Natural killer cell (primary cell): ENCODE measurements at regions not wholly inside any gene's neighbourhood (a gene's known extent, or its start where the extent isn't known, plus 50 kb on each side); places are given as distances from the start of the nearest gene placed in this dataset.

ENCODE experiments used
- ATAC-seq, 3 donors: fragments of 150-1000 bp in 2 of 3; fragments of 200-7000 bp in 1 of 3; cut with Tn5 transposase; 1 replicate in 1 of 3; 2 replicates in 2 of 3; pipeline ENCODE4 v1.10.0; 2021; ENCODE audit warnings: mild to moderate bottlenecking in 2 of 3, moderate library complexity in 2 of 3
- DNase-seq, 2 donors: peaks; one replicate each; pipeline versions ENCODE4 v3.0.0 to v3.0.0-alpha.2; 2013 to 2021; ENCODE audit warnings: mixed read lengths in 1 of 2
- H3K27ac ChIP-seq: one replicate; pipeline ENCODE4 v1.5.1; 2013; ENCODE audit warnings: mild to moderate bottlenecking, low read length
- H3K27me3 ChIP-seq: one replicate; pipeline ENCODE4 v1.6.1; 2013; ENCODE audit warnings: low read length; ENCODE audit not compliant: control insufficient read depth, insufficient read depth
- H3K36me3 ChIP-seq: one replicate; pipeline ENCODE4 v1.6.1; 2013; ENCODE audit warnings: low read length; ENCODE audit not compliant: control insufficient read depth, insufficient read depth
- H3K4me1 ChIP-seq: one replicate; pipeline ENCODE4 v1.6.1; 2013; ENCODE audit warnings: low read length; ENCODE audit not compliant: control insufficient read depth, insufficient read depth
- H3K4me3 ChIP-seq: one replicate; pipeline ENCODE4 v1.5.1; 2013; ENCODE audit warnings: low read length
- H3K9me3 ChIP-seq: one replicate; pipeline ENCODE4 v1.6.1; 2013; ENCODE audit warnings: low read length; ENCODE audit not compliant: control insufficient read depth, insufficient read depth
- H3K27ac Mint-ChIP-seq, 2 donors: one replicate each; pipeline ENCODE4 v1.8.0; 2022; ENCODE audit warnings: mild to moderate bottlenecking in 2 of 2, mixed read lengths in 2 of 2, moderate library complexity in 1 of 2
- H3K27me3 Mint-ChIP-seq, 2 donors: one replicate each; pipeline ENCODE4 v1.8.0; 2022; ENCODE audit warnings: low read depth in 2 of 2, mixed read lengths in 2 of 2
- H3K36me3 Mint-ChIP-seq: one replicate; pipeline ENCODE4 v1.8.0; 2022; ENCODE audit warnings: mixed read lengths
- H3K4me1 Mint-ChIP-seq, 2 donors: one replicate each; pipeline ENCODE4 v1.8.0; 2022; ENCODE audit warnings: mixed read lengths in 2 of 2
- H3K4me3 Mint-ChIP-seq: one replicate; pipeline ENCODE4 v1.8.0; 2022; ENCODE audit warnings: mild to moderate bottlenecking, moderate library complexity, mixed read lengths
- H3K9me3 Mint-ChIP-seq, 2 donors: one replicate each; pipeline ENCODE4 v1.8.0; 2022; ENCODE audit warnings: mixed read lengths in 2 of 2
- CTCF ChIP-seq: fragments of 200-600 bp; IDR thresholded peaks from one replicate; pipeline ENCODE4 v1.8.0; 2022; ENCODE audit warnings: antibody characterized with exemption
- WGBS: methylation state at CpG from one replicate; pipeline ENCODE4 v1.1.7; 2013; ENCODE audit warnings: missing lambda C conversion rate; ENCODE audit not compliant: insufficient coverage; 5-methylcytosine and 5-hydroxymethylcytosine counted together
- intact Hi-C: fragments of 100-400 bp; cut with micrococcal nuclease; formaldehyde crosslinking; loops from one replicate; pipeline ENCODE4 v1.14.2; 2022

GRCh38 chr1:88089961-88090360 is 594.1 kb upstream of the PKN2 start:
- H3K9me3 ChIP-seq, result no peaks in the 10 kb centered on the region
- Mint-ChIP-seq H3K9me3 (peaks cover 9 to 10% of the 10 kb centered on the region in 2 donors), H3K27me3 (no peaks in the 10 kb centered on the region), H3K4me1 (no peaks in the 10 kb centered on the region), H3K4me3 (no peak overlapping the region), H3K27ac (no peak overlapping the region), H3K36me3 (peaks cover 8% of the 10 kb centered on the region)
- H3K4me3 ChIP-seq, result no peak overlapping the region
- no peaks in the 10 kb centered on the region for H3K36me3 ChIP-seq
- H3K4me1 ChIP-seq, result no peaks in the 10 kb centered on the region
- DNase-seq, result no peak
- H3K27me3 ChIP-seq, result no peaks in the 10 kb centered on the region
- TF ChIP-seq CTCF, result no peak
- no peak for ATAC-seq
- no peak overlapping the region for H3K27ac ChIP-seq
- intact Hi-C loops, result no loop called here
- 14% methylated on average over 1 of the region's 1 CpG for WGBS

- Mint-ChIP-seq H3K4me1 (no peaks in the 10 kb centered on the region), H3K36me3 (no peaks in the 10 kb centered on the region), H3K27ac (no peak overlapping the region), H3K9me3 (no peaks in the 10 kb centered on the region), H3K4me3 (no peak overlapping the region), H3K27me3 (no peaks in the 10 kb centered on the region)
- 90% methylated on average over 2 of the region's 3 CpGs for WGBS
- Histone ChIP-seq H3K9me3 (no peaks in the 10 kb centered on the region), H3K36me3 (no peaks in the 10 kb centered on the region), H3K27ac (no peak overlapping the region), H3K4me1 (no peaks in the 10 kb centered on the region), H3K27me3 (no peaks in the 10 kb centered on the region), H3K4me3 (no peak overlapping the region)
- intact Hi-C loops, result no loop called here
- DNase-seq (no peak), ATAC-seq (no peak)
- no peak for TF ChIP-seq CTCF
These were observed 585.2 kb upstream of the PKN2 start for GRCh38 chr1:88098881-88099280.

GRCh38 chr1:88101041-88101440 is 583.0 kb upstream of the PKN2 start:
- 92% methylated on average over 1 of the region's 1 CpG for WGBS
- no peak for TF ChIP-seq CTCF

GRCh38 chr1:88104236-88104635 is 579.8 kb upstream of the PKN2 start:
- no peaks in the 10 kb centered on the region for H3K27me3 ChIP-seq
- Mint-ChIP-seq H3K9me3 (peaks cover 2 to 3% of the 10 kb centered on the region in 2 donors), H3K4me1 (no peaks in the 10 kb centered on the region), H3K27ac (no peak overlapping the region), H3K4me3 (no peak overlapping the region), H3K36me3 (no peaks in the 10 kb centered on the region), H3K27me3 (no peaks in the 10 kb centered on the region)
- no peaks in the 10 kb centered on the region for H3K36me3 ChIP-seq
- WGBS, result 90% methylated on average over 1 of the region's 1 CpG
- no peak overlapping the region for H3K4me3 ChIP-seq
- no peaks in the 10 kb centered on the region for H3K9me3 ChIP-seq
- no peak overlapping the region for H3K27ac ChIP-seq
- DNase-seq (no peak), ATAC-seq (no peak)
- intact Hi-C loops, result no loop called here
- no peaks in the 10 kb centered on the region for H3K4me1 ChIP-seq
- TF ChIP-seq CTCF, result no peak

More at GRCh38 chr1:88101041-88101440, 583.0 kb upstream of the PKN2 start:
- intact Hi-C loops, result no loop called here
- Mint-ChIP-seq H3K27ac (no peak overlapping the region), H3K27me3 (no peaks in the 10 kb centered on the region), H3K9me3 (peaks cover 1 to 2% of the 10 kb centered on the region in 2 donors), H3K4me1 (no peaks in the 10 kb centered on the region), H3K36me3 (no peaks in the 10 kb centered on the region), H3K4me3 (no peak overlapping the region)
- no peaks in the 10 kb centered on the region for H3K36me3 ChIP-seq
- no peaks in the 10 kb centered on the region for H3K9me3 ChIP-seq
- no peaks in the 10 kb centered on the region for H3K4me1 ChIP-seq
- H3K4me3 ChIP-seq, result no peak overlapping the region
- DNase-seq (no peak), ATAC-seq (no peak)
- H3K27me3 ChIP-seq, result no peaks in the 10 kb centered on the region
- H3K27ac ChIP-seq, result no peak overlapping the region
